Stimulated activated CD8-positive, alpha-beta memory T cell treated with anti-CD3 and anti-CD28 coated beads, Interleukin-15, amount 100 ng/mL, for 48 hours (primary cell): ENCODE measurements at regions not wholly inside any gene's neighbourhood (a gene's known extent, or its start where the extent isn't known, plus 50 kb on each side); places are given as distances from the start of the nearest gene placed in this dataset.

ENCODE experiments used
- DNase-seq, 2 donors: peaks; one replicate each; pipeline ENCODE4 v3.0.0-alpha.2; 2020; ENCODE audit warnings: low read depth in 2 of 2

- no peak for DNase-seq
Measured at GRCh38 chr15:38647683-38648082, 83.1 kb upstream of the RASGRP1 start.

GRCh38 chr15:38648121-38648843, 83.7 kb upstream of the RASGRP1 start:
- DNase-seq: no peak

GRCh38 chr15:38650384-38650783, 85.8 kb upstream of the RASGRP1 start:
- DNase-seq: no peak

- DNase-seq: no peak
Measured at GRCh38 chr15:38650936-38651327, 86.3 kb upstream of the RASGRP1 start.

- DNase-seq: no peak
Measured at GRCh38 chr15:38651328-38652038, 86.9 kb upstream of the RASGRP1 start.

GRCh38 chr15:38652183-38652794, 87.7 kb upstream of the RASGRP1 start:
- DNase-seq: no peak

GRCh38 chr15:38652998-38653397, 88.4 kb upstream of the RASGRP1 start:
- DNase-seq: peak; percentile 44 to 60

- no peak for DNase-seq
Measured at GRCh38 chr15:38658431-38658830, 93.8 kb upstream of the RASGRP1 start.

GRCh38 chr15:38660738-38661137, 96.1 kb upstream of the RASGRP1 start:
- no peak for DNase-seq

GRCh38 chr15:38662033-38662802, 97.6 kb upstream of the RASGRP1 start:
- no peak for DNase-seq

GRCh38 chr15:38662805-38663204, 98.2 kb upstream of the RASGRP1 start:
- DNase-seq: no peak

GRCh38 chr15:38665586-38666305, 101.1 kb upstream of the RASGRP1 start:
- no peak for DNase-seq

GRCh38 chr15:38666865-38667510, 102.4 kb upstream of the RASGRP1 start:
- no peak for DNase-seq

GRCh38 chr15:38667890-38668850, 103.6 kb upstream of the RASGRP1 start:
- DNase-seq: no peak

GRCh38 chr15:38668898-38669391, 104.3 kb upstream of the RASGRP1 start:
- DNase-seq: no peak

GRCh38 chr15:38670128-38671005, 105.8 kb upstream of the RASGRP1 start:
- peak in 1 of 2 donors; percentile 57 for DNase-seq

GRCh38 chr15:38671006-38671387, 106.4 kb upstream of the RASGRP1 start:
- no peak for DNase-seq

GRCh38 chr15:38671675-38672254, 107.2 kb upstream of the RASGRP1 start:
- peak in 1 of 2 donors; percentile 45 for DNase-seq
